Osteoblast (primary cell): ENCODE measurements at regions not wholly inside any gene's neighbourhood (a gene's known extent, or its start where the extent isn't known, plus 50 kb on each side); places are given as distances from the start of the nearest gene placed in this dataset.

Source experiments
- DNase-seq: peaks from one replicate; pipeline ENCODE4 v3.0.0; 2011; ENCODE audit warnings: low spot score, mixed read lengths; ENCODE audit not compliant: insufficient read length; ENCODE audit errors: missing footprints
- H2AFZ ChIP-seq: 2 replicates; pipeline ENCODE4 v1.6.0; 2011; ENCODE audit warnings: mild to moderate bottlenecking, low read length
- H3K27ac ChIP-seq: 2 replicates; pipeline ENCODE4 v1.5.1; 2011; ENCODE audit warnings: mild to moderate bottlenecking, low read depth, low read length, moderate library complexity
- H3K27me3 ChIP-seq: 2 replicates; pipeline ENCODE4 v1.6.0; 2012; ENCODE audit warnings: mild to moderate bottlenecking, control low read depth, inconsistent platforms, low read length, moderate library complexity; ENCODE audit not compliant: insufficient read depth
- H3K36me3 ChIP-seq: 2 replicates; pipeline ENCODE4 v1.5.1; 2011; ENCODE audit warnings: mild to moderate bottlenecking, low read length, control low read depth, moderate library complexity; ENCODE audit not compliant: insufficient read depth
- H3K4me1 ChIP-seq: 2 replicates; pipeline ENCODE4 v1.5.1; 2011; ENCODE audit warnings: mild to moderate bottlenecking, low read length, control low read depth, moderate library complexity; ENCODE audit not compliant: insufficient read depth
- H3K4me2 ChIP-seq: 2 replicates; pipeline ENCODE4 v1.6.0; 2011; ENCODE audit warnings: mild to moderate bottlenecking, low read length; ENCODE audit not compliant: insufficient read depth
- H3K4me3 ChIP-seq: fragments of 200-600 bp; sonication (generic); 3 replicates; pipeline ENCODE4 v1.5.1; 2012; ENCODE audit warnings: mild to moderate bottlenecking, low read length, inconsistent platforms; ENCODE audit not compliant: insufficient read depth
- H3K79me2 ChIP-seq: 2 replicates; pipeline ENCODE4 v1.6.0; 2012; ENCODE audit warnings: mild to moderate bottlenecking, low read length, control low read depth, inconsistent platforms; ENCODE audit not compliant: insufficient read depth
- H3K9me3 ChIP-seq: 2 replicates; pipeline ENCODE4 v1.5.1; 2011; ENCODE audit warnings: low read depth, low read length, control low read depth
- H4K20me1 ChIP-seq: 2 replicates; pipeline ENCODE4 v1.6.0; 2012; ENCODE audit warnings: mild to moderate bottlenecking, low read length, control low read depth; ENCODE audit not compliant: insufficient read depth
- CTCF ChIP-seq: IDR thresholded peaks from 2 replicates; pipeline ENCODE4 v1.5.1; 2011; ENCODE audit warnings: mild to moderate bottlenecking, low read depth, low read length, moderate library complexity; ENCODE audit errors: extremely low read depth

DNA sequence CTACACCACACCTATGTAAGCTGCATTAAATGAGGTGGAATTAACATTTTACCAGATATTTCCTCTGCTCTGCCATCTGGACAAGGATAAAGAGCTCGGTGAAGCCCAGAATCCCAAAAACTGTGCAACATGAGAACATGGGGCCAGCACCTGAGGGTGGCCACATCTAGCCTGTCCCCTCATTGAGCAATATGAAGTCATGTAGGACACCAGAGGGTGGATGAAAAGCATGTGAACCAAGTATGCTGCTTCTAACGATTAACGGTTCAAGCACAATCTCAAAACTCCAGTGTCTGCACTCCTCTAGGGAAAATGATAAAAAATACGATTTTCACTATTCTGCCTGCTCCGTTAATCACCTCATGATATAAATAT, 545.8 kb downstream of the EBF1 start:
- no peaks in the 10 kb centered on the region for H4K20me1 ChIP-seq
- no peaks in the 10 kb centered on the region for H3K9me3 ChIP-seq
- no peak for TF ChIP-seq CTCF
- no peak overlapping the region for H3K27ac ChIP-seq
- no peak overlapping the region for H3K4me3 ChIP-seq
- no peaks in the 10 kb centered on the region for H3K79me2 ChIP-seq
- H3K36me3 ChIP-seq: no peaks in the 10 kb centered on the region
- H3K27me3 ChIP-seq: no peaks in the 10 kb centered on the region
- peaks cover 10% of the 10 kb centered on the region for H3K4me1 ChIP-seq
- H2AFZ ChIP-seq: peak overlapping the region; percentile 82
- H3K4me2 ChIP-seq: peak overlapping the region; percentile 52
- DNase-seq: no peak

GRCh38 chr5:158553195-158553961, 546.3 kb downstream of the EBF1 start:
- H3K4me3 ChIP-seq: no peak overlapping the region
- peak overlapping the region; percentile 17 for H3K27ac ChIP-seq
- H3K79me2 ChIP-seq: no peaks in the 10 kb centered on the region
- peak overlapping the region; percentile 52 for H3K4me2 ChIP-seq
- TF ChIP-seq CTCF: no peak
- no peaks in the 10 kb centered on the region for H4K20me1 ChIP-seq
- no peaks in the 10 kb centered on the region for H3K27me3 ChIP-seq
- no peaks in the 10 kb centered on the region for H3K36me3 ChIP-seq
- no peaks in the 10 kb centered on the region for H3K9me3 ChIP-seq
- H3K4me1 ChIP-seq: peaks cover 10% of the 10 kb centered on the region
- peak; percentile 45 for DNase-seq
- peak overlapping the region; percentile 82 for H2AFZ ChIP-seq

- Histone ChIP-seq H2AFZ (no peak overlapping the region), H3K36me3 (no peaks in the 10 kb centered on the region), H3K4me2 (no peak overlapping the region), H4K20me1 (no peaks in the 10 kb centered on the region), H3K4me3 (no peak overlapping the region), H3K9me3 (no peaks in the 10 kb centered on the region), H3K27me3 (no peaks in the 10 kb centered on the region), H3K79me2 (no peaks in the 10 kb centered on the region), H3K4me1 (peaks cover 10% of the 10 kb centered on the region), H3K27ac (no peak overlapping the region)
- no peak for TF ChIP-seq CTCF
- no peak for DNase-seq
Observed at GRCh38 chr5:158552241-158552640, 547.5 kb downstream of the EBF1 start.

GRCh38 chr5:158549311-158549710, 550.4 kb downstream of the EBF1 start:
- Histone ChIP-seq H3K79me2 (no peaks in the 10 kb centered on the region), H3K4me3 (no peak overlapping the region), H3K4me2 (no peak overlapping the region), H3K36me3 (no peaks in the 10 kb centered on the region), H3K27ac (no peak overlapping the region), H3K27me3 (no peaks in the 10 kb centered on the region), H4K20me1 (no peaks in the 10 kb centered on the region), H3K4me1 (peaks cover 11% of the 10 kb centered on the region), H3K9me3 (no peaks in the 10 kb centered on the region), H2AFZ (no peak overlapping the region)
- no peak for DNase-seq
- TF ChIP-seq CTCF: no peak
